ENCODE measurements at regions not wholly inside any gene's neighbourhood (a gene's known extent, or its start where the extent isn't known, plus 50 kb on each side); places are given as distances from the start of the nearest gene placed in this dataset.
"Not testable (repeated sequence)": the region's sequence is repeated elsewhere in the genome, so short reads cannot be mapped to it uniquely, and the experiment has no call there.

DNA sequence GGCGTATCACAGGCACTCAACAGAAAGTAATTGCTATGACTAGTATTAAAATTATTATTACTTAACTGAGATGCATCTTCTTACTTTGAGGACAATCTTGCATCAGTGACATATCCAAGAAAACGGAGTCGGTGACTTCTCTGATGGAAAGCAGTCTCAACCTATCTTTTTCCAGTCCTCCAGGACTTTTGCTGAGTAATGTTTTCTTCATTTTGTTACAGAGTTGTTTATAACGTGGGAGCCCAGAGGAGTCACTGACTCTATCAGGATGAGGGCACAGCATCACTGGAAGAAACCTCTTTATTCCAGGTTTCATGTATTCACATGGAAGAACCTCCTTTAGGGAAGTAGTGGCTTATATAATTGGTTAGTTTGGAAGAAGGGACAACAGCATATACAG, 51.5 kb upstream of the MELK start:
- no peak for DNase-seq

DNA sequence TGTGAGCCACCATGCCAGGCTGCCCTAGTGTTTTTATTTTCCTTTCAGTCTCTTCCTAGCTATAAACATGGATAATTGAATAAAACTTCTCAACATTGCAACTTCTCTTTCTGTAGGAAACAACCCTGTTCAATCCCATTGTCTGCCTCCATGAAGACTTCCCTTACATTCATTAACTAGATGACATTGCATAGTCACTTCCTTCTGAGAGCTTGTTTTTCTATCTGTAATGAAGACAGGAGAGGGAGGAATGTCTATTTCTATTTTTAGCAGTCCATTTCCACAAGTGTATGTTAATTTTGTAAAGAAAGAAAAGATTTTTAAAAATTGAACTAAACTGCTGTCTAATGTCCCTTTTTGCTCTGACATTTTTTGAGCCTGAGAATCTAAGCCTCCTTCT, 55.6 kb upstream of the MELK start:
- DNase-seq, result no peak

DNA sequence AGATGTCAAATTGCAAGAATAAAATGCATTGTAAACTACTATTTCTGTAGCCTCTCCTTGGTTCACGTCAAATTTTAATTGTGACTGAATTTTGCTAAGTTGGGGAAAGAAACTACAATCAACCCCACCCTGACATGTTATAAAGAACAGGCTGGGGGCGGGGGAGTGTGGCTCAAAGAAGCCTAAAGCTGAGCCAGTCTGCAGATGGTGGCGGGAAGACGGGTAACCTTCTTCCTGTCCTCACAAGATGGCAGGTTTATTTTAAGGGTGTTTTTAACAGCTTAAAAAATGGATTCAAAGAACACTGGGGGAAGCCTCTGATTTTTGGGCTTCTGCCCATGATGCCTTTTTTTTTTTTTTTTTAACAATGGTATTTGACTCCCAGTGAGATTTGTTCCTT, 68.5 kb upstream of the MELK start:
- no peak for DNase-seq

- DNase-seq, result no peak
Observed at GRCh38 chr9:36503172-36504088, 69.3 kb upstream of the MELK start.

- DNase-seq, result no peak
Observed at GRCh38 chr9:36501727-36502126, 71.0 kb upstream of the MELK start.

GRCh38 chr9:36500931-36501330, 71.8 kb upstream of the MELK start:
- DNase-seq, result not testable (repeated sequence)

DNA sequence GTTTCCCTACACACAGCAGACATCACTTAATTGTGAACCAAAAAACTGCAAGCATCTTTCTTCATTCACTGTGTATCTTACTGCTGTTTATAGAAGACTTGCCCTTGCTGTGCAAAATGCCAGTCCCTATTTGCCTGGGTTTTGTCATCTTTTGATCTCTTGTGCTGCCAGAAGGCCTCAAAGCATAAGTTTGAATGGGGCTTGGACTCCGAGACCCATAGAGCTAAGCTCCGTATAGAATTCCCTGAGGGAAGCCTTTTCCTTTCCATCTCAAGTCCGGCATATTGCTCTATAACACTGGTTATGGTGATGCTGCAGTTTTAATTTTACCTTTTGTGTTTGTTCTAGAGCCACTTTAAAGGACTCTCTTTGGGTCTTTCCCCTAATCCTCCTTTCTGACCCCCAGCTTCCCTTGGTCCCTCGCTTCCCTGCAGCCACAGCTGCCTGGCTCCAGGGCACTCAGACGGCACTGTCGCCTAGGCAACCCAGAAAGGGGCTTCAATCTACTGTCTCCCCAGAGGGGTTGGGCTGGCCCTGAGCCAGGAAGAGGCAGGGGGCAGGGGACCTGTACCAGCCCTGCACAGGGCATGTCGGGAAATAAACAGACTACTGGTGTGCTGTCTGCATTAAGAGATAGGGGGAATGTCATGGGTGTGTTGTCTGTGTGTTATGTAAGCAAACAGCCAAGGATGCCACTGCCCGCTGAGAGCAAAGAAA, 73.4 kb upstream of the MELK start:
- no peak for DNase-seq

DNA sequence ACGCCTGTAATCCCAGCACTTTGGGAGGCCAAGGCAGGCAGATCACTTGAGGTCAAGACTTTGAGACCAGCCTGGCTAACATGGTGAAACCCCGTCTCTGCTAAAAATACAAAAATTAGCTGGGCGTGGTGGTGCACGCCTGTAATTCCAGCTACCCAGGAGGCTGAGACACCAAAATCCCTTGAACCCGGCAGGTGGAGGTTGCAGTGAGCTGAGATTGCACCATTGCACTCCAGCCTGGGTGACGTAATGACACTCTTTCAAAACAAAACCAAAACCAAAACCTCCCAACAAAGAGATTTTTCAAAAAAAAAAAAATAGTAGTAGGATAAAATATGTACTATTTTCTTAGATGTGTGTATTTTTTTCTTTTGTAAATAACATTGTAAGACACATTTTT, 79.1 kb upstream of the MELK start:
- peak; percentile 67 for DNase-seq

DNA sequence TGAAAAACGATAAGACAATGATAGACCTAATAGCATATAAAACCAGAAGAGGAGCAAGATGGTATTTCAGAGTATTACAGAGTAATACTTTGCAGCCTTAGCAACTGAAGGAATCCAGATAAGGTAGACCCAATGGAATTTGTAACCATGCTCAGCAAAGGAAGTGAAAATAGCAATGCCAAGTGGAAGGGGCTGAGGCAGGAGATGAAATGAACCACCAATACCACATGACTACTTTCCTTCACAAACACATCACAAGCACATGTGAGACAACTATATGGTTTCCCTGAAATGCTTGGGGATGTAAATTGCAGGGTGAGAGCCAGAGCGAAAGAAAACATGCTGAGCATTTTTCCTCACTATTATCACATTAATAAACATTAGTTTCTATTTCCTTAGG, 79.8 kb upstream of the MELK start:
- peak; percentile 58 for DNase-seq

DNA sequence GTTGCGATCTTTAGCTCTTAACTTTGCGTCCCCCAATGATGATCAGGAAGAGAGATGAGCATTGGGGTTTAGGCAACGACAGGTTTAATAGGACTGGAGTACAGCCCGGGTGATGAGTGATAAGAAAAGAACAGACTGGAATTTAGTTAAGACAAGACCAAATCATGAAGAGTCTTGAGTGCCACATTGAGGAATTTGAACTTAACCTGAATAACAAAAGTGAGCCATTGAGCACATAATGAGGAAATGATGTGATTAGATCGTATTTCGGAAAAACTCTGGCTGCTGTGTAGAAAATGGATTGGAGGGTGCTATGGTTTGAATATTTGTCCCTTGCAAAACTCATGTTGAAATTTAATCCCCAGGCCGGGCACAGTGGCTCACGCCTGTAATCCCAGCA, 83.2 kb upstream of the MELK start:
- DNase-seq, result no peak

GRCh38 chr9:36488389-36488756, 84.3 kb upstream of the MELK start:
- no peak for DNase-seq

DNA sequence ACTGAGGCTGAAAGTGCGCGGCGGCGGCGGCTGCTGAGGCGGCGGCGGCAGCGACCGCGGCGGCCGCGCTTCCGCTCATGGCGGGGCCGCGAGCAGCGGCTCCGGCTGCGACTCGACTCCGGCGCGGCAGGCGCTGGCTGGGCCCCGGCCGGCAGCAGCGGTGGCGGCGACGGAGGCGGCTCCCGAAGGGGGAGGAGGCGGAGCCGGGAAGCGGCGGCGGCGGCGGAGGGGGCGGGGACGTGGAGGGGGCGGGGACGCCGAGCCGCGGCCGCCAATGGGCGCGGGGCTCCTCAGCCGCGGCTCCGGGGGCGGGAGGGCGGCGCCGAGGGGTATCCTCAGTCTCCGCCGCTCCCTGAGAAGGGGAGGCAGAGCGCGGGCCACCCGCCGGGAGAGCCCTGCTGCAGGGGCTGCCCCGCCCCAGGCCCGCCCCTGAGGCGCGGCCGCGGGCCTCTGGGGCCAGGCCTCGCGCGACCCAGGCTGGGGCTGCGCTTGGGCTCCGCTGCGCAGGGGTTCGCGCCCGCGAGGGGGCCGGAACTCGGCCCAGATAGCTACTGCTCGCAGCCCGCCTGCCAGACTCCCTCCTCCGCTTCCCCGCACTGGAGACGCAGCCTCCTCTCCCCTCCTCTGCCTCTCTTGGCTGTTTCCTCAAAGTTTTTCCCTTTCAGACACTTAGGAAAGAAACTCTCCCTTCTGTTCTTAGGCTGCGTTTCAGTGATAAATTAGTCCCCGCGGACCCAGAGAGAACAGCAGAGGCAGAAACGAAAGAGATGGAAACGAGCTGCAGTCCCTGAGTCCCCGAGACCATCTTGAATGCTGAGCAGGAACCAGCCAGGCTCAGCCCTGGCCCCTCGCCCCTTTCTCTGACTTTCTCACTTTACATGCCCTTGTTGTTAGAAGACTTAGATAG, 85.0 kb upstream of the MELK start:
- DNase-seq, result peak; percentile 94

DNA sequence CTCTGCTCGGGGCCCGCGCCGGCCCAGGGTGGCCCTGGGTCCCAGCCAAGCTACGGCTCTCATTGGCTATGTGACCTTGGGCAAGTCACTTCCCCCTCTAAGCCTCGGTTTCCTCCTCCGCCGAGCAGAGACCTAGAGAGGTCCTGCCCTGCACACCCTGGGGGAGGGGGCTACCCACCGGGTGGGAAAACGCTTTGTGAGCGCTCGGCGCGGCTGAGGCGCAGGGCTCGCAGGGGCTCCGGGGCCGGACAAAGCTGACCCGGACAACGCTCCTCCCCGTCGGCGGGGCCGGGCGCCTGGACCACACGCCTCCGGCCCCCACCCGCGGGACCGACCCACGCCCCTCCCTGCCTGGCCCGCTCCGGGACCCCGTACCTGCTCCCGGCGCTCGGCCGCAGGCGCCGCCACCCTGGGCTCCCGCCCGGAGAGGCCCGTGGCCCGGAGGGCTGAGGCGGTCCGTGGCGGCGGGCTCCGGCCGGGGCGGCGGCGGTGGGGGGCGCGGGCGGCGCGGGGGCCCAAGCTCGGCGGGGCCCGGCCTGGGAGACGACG, 85.7 kb upstream of the MELK start:
- DNase-seq, result peak; percentile 58

DNA sequence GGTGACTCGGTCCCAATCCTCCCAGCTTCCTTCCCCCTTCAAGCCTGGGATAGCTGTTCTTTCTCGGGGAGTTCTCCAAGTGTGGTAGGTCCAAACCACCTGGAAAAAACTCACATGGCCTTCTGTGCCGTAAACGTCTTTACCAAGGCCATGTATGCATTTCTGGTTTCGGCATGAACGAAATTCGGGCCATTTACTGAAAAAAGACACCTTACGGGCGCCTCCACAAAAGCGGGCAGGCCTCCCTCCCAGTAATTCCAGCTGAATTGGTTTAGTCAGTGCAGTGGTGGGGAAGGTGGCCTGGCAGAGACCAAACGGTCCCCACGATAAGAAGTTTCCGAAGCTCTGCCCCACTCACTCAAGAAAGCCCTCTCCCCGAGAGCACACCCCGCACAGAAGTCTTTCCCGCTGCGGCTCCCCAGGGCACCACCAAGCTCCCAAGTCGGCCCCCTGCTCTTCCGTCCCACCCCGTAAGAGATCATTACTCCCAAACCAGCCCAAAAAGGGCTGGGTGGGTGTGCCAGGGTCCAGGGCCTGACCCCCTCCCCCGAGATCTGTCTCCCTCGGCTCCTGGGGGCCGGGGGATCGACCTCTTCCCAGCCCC, 86.3 kb upstream of the MELK start:
- no peak for DNase-seq

GRCh38 chr9:36485647-36486328, 85.7 kb upstream of the RNF38 start:
- DNase-seq, result no peak

- DNase-seq, result no peak
Observed at GRCh38 chr9:36484124-36484523, 84.1 kb upstream of the RNF38 start.

- DNase-seq, result no peak
Observed at GRCh38 chr9:36479101-36479500, 79.0 kb upstream of the RNF38 start.

GRCh38 chr9:36471359-36471758, 71.3 kb upstream of the RNF38 start:
- DNase-seq, result no peak

- DNase-seq, result peak; percentile 76
Observed at GRCh38 chr9:36470643-36471290, 70.7 kb upstream of the RNF38 start.

- no peak for DNase-seq
Observed at GRCh38 chr9:36463467-36463866, 63.4 kb upstream of the RNF38 start.

GRCh38 chr9:36462245-36462644, 62.2 kb upstream of the RNF38 start:
- no peak for DNase-seq
